ENCODE measurements at regions not wholly inside any gene's neighbourhood (a gene's known extent, or its start where the extent isn't known, plus 50 kb on each side); places are given as distances from the start of the nearest gene placed in this dataset.

GRCh38 chr2:56484906-56485305 is 301.1 kb downstream of the CCDC85A start:
- H3K4me3 ChIP-seq, result no peak overlapping the region
- H3K9me3 ChIP-seq, result no peaks in the 10 kb centered on the region
- H3K36me3 ChIP-seq, result no peaks in the 10 kb centered on the region
- no peak for DNase-seq
- no peaks in the 10 kb centered on the region for H3K27me3 ChIP-seq

GRCh38 chr2:56500317-56500716 is 316.5 kb downstream of the CCDC85A start:
- H3K4me3 ChIP-seq, result no peak overlapping the region
- no peaks in the 10 kb centered on the region for H3K36me3 ChIP-seq

GRCh38 chr2:56502616-56503015 is 318.8 kb downstream of the CCDC85A start:
- Histone ChIP-seq H3K9me3 (no peaks in the 10 kb centered on the region), H3K36me3 (no peaks in the 10 kb centered on the region), H3K27me3 (no peaks in the 10 kb centered on the region), H3K4me3 (no peak overlapping the region)
- DNase-seq, result no peak

More at GRCh38 chr2:56500317-56500716, 316.5 kb downstream of the CCDC85A start:
- H3K9me3 ChIP-seq, result no peaks in the 10 kb centered on the region
- no peak for DNase-seq
- H3K27me3 ChIP-seq, result no peaks in the 10 kb centered on the region

GRCh38 chr2:56505885-56506284 is 322.1 kb downstream of the CCDC85A start:
- Histone ChIP-seq H3K9me3 (no peaks in the 10 kb centered on the region), H3K4me3 (no peak overlapping the region), H3K27me3 (no peaks in the 10 kb centered on the region), H3K36me3 (no peaks in the 10 kb centered on the region)
- no peak for DNase-seq

- Histone ChIP-seq H3K4me3 (no peak overlapping the region), H3K36me3 (no peaks in the 10 kb centered on the region), H3K9me3 (no peaks in the 10 kb centered on the region), H3K27me3 (no peaks in the 10 kb centered on the region)
- no peak for DNase-seq
Measured at GRCh38 chr2:56508662-56509061, 324.9 kb downstream of the CCDC85A start.

- no peaks in the 10 kb centered on the region for H3K27me3 ChIP-seq
- H3K9me3 ChIP-seq, result no peaks in the 10 kb centered on the region
- no peaks in the 10 kb centered on the region for H3K36me3 ChIP-seq
- no peak overlapping the region for H3K4me3 ChIP-seq
- no peak for DNase-seq
Measured at GRCh38 chr2:56510610-56511009, 326.8 kb downstream of the CCDC85A start.

GRCh38 chr2:56515399-56515798 is 331.6 kb downstream of the CCDC85A start:
- DNase-seq, result no peak
- H3K4me3 ChIP-seq, result no peak overlapping the region
- no peaks in the 10 kb centered on the region for H3K27me3 ChIP-seq
- H3K9me3 ChIP-seq, result no peaks in the 10 kb centered on the region
- no peaks in the 10 kb centered on the region for H3K36me3 ChIP-seq

- DNase-seq, result no peak
- Histone ChIP-seq H3K36me3 (no peaks in the 10 kb centered on the region), H3K9me3 (no peaks in the 10 kb centered on the region), H3K4me3 (no peak overlapping the region), H3K27me3 (no peaks in the 10 kb centered on the region)
Measured at GRCh38 chr2:56519806-56520205, 336.0 kb downstream of the CCDC85A start.

- Histone ChIP-seq H3K9me3 (no peaks in the 10 kb centered on the region), H3K4me3 (no peak overlapping the region), H3K36me3 (no peaks in the 10 kb centered on the region), H3K27me3 (no peaks in the 10 kb centered on the region)
- peak; percentile 9 for DNase-seq
Measured at GRCh38 chr2:56522605-56523089, 338.9 kb downstream of the CCDC85A start.

GRCh38 chr2:56523816-56524215 is 340.0 kb downstream of the CCDC85A start:
- H3K27me3 ChIP-seq, result no peaks in the 10 kb centered on the region
- H3K4me3 ChIP-seq, result no peak overlapping the region
- H3K9me3 ChIP-seq, result no peaks in the 10 kb centered on the region
- no peak for DNase-seq
- H3K36me3 ChIP-seq, result no peaks in the 10 kb centered on the region

GRCh38 chr2:56531668-56532420 is 348.1 kb downstream of the CCDC85A start:
- DNase-seq, result no peak
- H3K9me3 ChIP-seq, result no peaks in the 10 kb centered on the region
- no peaks in the 10 kb centered on the region for H3K27me3 ChIP-seq

GRCh38 chr2:56534321-56534720 is 350.5 kb downstream of the CCDC85A start:
- H3K4me3 ChIP-seq, result no peak overlapping the region
- H3K9me3 ChIP-seq, result no peaks in the 10 kb centered on the region
- H3K36me3 ChIP-seq, result no peaks in the 10 kb centered on the region
- H3K27me3 ChIP-seq, result no peaks in the 10 kb centered on the region
- DNase-seq, result no peak

More at GRCh38 chr2:56531668-56532420, 348.1 kb downstream of the CCDC85A start:
- no peak overlapping the region for H3K4me3 ChIP-seq
- H3K36me3 ChIP-seq, result no peaks in the 10 kb centered on the region

- no peak for DNase-seq
- no peak overlapping the region for H3K4me3 ChIP-seq
- H3K27me3 ChIP-seq, result no peaks in the 10 kb centered on the region
- H3K9me3 ChIP-seq, result no peaks in the 10 kb centered on the region
- H3K36me3 ChIP-seq, result no peaks in the 10 kb centered on the region
Measured at GRCh38 chr2:56537756-56538155, 354.0 kb downstream of the CCDC85A start.

GRCh38 chr2:56539618-56540017 is 355.8 kb downstream of the CCDC85A start:
- H3K9me3 ChIP-seq, result no peaks in the 10 kb centered on the region
- no peaks in the 10 kb centered on the region for H3K36me3 ChIP-seq
- DNase-seq, result no peak
- no peak overlapping the region for H3K4me3 ChIP-seq
- H3K27me3 ChIP-seq, result no peaks in the 10 kb centered on the region

GRCh38 chr2:56540467-56540866 is 356.7 kb downstream of the CCDC85A start:
- DNase-seq, result no peak
- Histone ChIP-seq H3K9me3 (no peaks in the 10 kb centered on the region), H3K4me3 (no peak overlapping the region), H3K27me3 (no peaks in the 10 kb centered on the region), H3K36me3 (no peaks in the 10 kb centered on the region)

- H3K27me3 ChIP-seq, result no peaks in the 10 kb centered on the region
- no peaks in the 10 kb centered on the region for H3K9me3 ChIP-seq
- DNase-seq, result no peak
- no peak overlapping the region for H3K4me3 ChIP-seq
- no peaks in the 10 kb centered on the region for H3K36me3 ChIP-seq
Measured at GRCh38 chr2:56540916-56541315, 357.1 kb downstream of the CCDC85A start.

- H3K27me3 ChIP-seq, result no peaks in the 10 kb centered on the region
- H3K36me3 ChIP-seq, result no peaks in the 10 kb centered on the region
- no peak for DNase-seq
- no peaks in the 10 kb centered on the region for H3K9me3 ChIP-seq
- H3K4me3 ChIP-seq, result no peak overlapping the region
Measured at GRCh38 chr2:56542213-56542612, 358.4 kb downstream of the CCDC85A start.

GRCh38 chr2:56565143-56565542 is 381.4 kb downstream of the CCDC85A start:
- DNase-seq, result no peak
- no peak overlapping the region for H3K4me3 ChIP-seq
- no peaks in the 10 kb centered on the region for H3K9me3 ChIP-seq
- no peaks in the 10 kb centered on the region for H3K27me3 ChIP-seq
- no peaks in the 10 kb centered on the region for H3K36me3 ChIP-seq

All from MG63 (cell line).